ENCODE measurements at regions not wholly inside any gene's neighbourhood (a gene's known extent, or its start where the extent isn't known, plus 50 kb on each side); places are given as distances from the start of the nearest gene placed in this dataset.
"Not testable (repeated sequence)": the region's sequence is repeated elsewhere in the genome, so short reads cannot be mapped to it uniquely, and the experiment has no call there.

DNA sequence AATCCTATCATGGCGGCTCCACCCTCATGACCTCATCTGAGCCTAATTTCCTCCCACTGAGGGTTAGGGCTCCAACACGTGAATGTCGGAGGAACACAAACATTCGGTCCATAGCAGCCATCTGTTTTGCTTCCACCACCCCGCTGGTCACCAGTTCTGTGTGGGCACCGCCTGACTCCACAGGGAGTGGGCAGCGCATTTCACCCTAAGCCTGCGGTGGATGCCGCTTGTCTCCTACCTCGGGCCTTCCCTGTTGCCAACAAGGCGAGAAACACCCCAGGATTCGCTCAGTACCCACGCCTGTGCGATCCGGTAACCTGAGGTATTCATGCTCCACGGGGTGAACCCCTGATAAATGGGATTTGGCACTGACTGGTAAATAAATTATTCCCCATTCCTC lies 95.2 kb upstream of the PPP2R5C start:
- Histone ChIP-seq H3K27me3 (ENCODE audit: control insufficient read depth in 1 of 2, insufficient read depth in 2 of 2, low read length in 2 of 2) (no peaks in the 10 kb centered on the region), H3K27ac (ENCODE audit: low read depth in 2 of 2, low read length in 1 of 2) (no peak overlapping the region), H3K4me3 (ENCODE audit: low read depth in 1 of 2, low read length in 2 of 2) (no peak overlapping the region), H3K9me3 (ENCODE audit: control insufficient read depth in 2 of 2, insufficient read depth in 1 of 2, low read depth in 1 of 2, low read length in 1 of 2) (peaks cover 0 to 3% of the 10 kb centered on the region in 2 donors), H3K4me1 (ENCODE audit: control insufficient read depth in 2 of 2, insufficient read depth in 2 of 2, low read length in 1 of 2) (no peaks in the 10 kb centered on the region), H3K36me3 (ENCODE audit: control insufficient read depth in 2 of 2, insufficient read depth in 2 of 2, low read length in 1 of 2) (no peaks in the 10 kb centered on the region)
- 84 to 85% methylated on average over 16 of the region's 16 CpGs for WGBS, 2 donors

DNA sequence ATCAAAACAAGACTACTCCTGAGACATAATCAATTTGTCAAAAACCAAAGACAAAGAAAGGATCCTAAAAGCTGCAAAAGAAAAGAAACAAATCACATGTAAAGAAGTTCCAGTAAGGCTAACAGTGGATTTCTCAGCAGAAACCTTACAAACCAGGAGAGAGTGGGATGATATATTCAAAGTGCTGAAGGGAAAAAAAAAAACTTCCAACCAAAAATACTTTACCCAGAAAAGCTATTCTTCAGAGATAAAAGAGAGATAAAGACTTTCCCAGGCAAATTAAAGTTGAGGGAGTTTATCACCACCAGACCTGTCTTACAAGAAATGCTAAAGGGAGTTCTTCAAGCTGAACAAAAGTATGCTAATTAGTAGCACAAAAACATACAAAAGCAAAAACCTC lies 91.9 kb upstream of the PPP2R5C start:
- Histone ChIP-seq H3K4me1 (ENCODE audit: control insufficient read depth in 2 of 2, insufficient read depth in 2 of 2, low read length in 1 of 2) (no peaks in the 10 kb centered on the region), H3K27ac (ENCODE audit: low read depth in 2 of 2, low read length in 1 of 2) (no peak overlapping the region), H3K4me3 (ENCODE audit: low read depth in 1 of 2, low read length in 2 of 2) (no peak overlapping the region), H3K27me3 (ENCODE audit: control insufficient read depth in 1 of 2, insufficient read depth in 2 of 2, low read length in 2 of 2) (no peaks in the 10 kb centered on the region), H3K9me3 (ENCODE audit: control insufficient read depth in 2 of 2, insufficient read depth in 1 of 2, low read depth in 1 of 2, low read length in 1 of 2) (peaks cover 0 to 3% of the 10 kb centered on the region in 2 donors), H3K36me3 (ENCODE audit: control insufficient read depth in 2 of 2, insufficient read depth in 2 of 2, low read length in 1 of 2) (no peaks in the 10 kb centered on the region)

DNA sequence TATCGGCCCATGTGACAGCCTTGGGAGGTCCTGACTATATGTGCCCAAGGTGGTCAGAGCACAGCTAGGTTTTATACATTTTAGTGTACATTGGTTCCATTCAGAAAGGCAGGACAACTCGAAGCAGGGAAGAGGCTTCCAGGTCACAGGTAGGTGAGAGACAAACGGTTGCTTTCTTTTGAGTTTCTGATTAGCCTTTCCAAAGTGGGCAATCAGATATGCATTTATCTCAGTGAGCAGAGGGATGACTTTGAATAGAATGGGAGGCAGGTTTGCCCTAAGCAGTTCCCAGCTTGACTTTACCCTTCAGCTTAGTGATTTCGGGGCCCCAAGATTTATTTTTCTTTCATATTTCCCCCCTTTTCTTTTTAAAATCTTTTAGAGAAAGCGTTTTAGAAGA lies 87.6 kb upstream of the PPP2R5C start:
- WGBS, 2 donors: 69 to 70% methylated on average over 5 of the region's 5 CpGs
- Histone ChIP-seq H3K9me3 (ENCODE audit: control insufficient read depth in 2 of 2, insufficient read depth in 1 of 2, low read depth in 1 of 2, low read length in 1 of 2) (no peaks in the 10 kb centered on the region), H3K36me3 (ENCODE audit: control insufficient read depth in 2 of 2, insufficient read depth in 2 of 2, low read length in 1 of 2) (no peaks in the 10 kb centered on the region), H3K27me3 (ENCODE audit: control insufficient read depth in 1 of 2, insufficient read depth in 2 of 2, low read length in 2 of 2) (no peaks in the 10 kb centered on the region), H3K4me1 (ENCODE audit: control insufficient read depth in 2 of 2, insufficient read depth in 2 of 2, low read length in 1 of 2) (no peaks in the 10 kb centered on the region), H3K27ac (ENCODE audit: low read depth in 2 of 2, low read length in 1 of 2) (no peak overlapping the region), H3K4me3 (ENCODE audit: low read depth in 1 of 2, low read length in 2 of 2) (no peak overlapping the region)

DNA sequence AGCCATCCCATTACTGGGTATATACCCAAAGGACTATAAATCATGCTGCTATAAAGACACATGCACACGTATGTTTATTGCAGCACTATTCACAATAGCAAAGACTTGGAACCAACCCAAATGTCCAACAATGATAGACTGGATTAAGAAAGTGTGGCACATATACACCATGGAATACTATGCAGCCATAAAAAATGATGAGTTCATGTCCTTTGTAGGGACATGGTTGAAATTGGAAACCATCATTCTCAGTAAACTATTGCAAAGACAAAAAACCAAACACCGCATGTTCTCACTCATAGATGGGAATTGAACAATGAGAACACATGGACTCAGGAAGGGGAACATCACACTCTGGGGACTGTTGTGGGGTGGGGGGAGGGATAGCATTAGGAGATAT lies 85.7 kb upstream of the PPP2R5C start:
- not testable (repeated sequence) for H3K27ac ChIP-seq (ENCODE audit: low read depth in 2 of 2, low read length in 1 of 2); H3K4me1 ChIP-seq (ENCODE audit: control insufficient read depth in 2 of 2, insufficient read depth in 2 of 2, low read length in 1 of 2); H3K9me3 ChIP-seq (ENCODE audit: control insufficient read depth in 2 of 2, insufficient read depth in 1 of 2, low read depth in 1 of 2, low read length in 1 of 2); H3K36me3 ChIP-seq (ENCODE audit: control insufficient read depth in 2 of 2, insufficient read depth in 2 of 2, low read length in 1 of 2); H3K4me3 ChIP-seq (ENCODE audit: low read depth in 1 of 2, low read length in 2 of 2); H3K27me3 ChIP-seq (ENCODE audit: control insufficient read depth in 1 of 2, insufficient read depth in 2 of 2, low read length in 2 of 2)
- 92 to 97% methylated on average over 1 of the region's 2 CpGs for WGBS, 2 donors

DNA sequence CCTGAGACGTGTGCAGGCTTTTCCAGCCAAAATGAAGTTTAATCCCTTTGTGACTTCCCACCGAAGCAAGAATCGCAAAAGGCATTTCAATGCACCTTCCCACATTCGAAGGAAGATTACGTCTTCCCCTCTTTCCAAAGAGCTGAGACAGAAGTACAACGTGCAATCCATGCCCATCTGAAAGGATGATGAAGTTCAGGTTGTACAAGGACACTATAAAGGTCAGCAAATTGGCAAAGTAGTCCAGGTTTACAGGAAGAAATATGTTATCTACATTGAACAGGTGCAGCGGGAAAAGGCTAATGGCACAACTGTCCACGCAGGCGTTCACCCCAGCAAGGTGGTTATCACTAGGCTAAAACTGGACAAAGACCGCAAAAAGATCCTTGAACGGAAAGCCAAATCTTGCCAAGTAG lies 83.6 kb upstream of the PPP2R5C start:
- not testable (repeated sequence) for H3K36me3 ChIP-seq (ENCODE audit: control insufficient read depth in 2 of 2, insufficient read depth in 2 of 2, low read length in 1 of 2); H3K27me3 ChIP-seq (ENCODE audit: control insufficient read depth in 1 of 2, insufficient read depth in 2 of 2, low read length in 2 of 2); H3K4me3 ChIP-seq (ENCODE audit: low read depth in 1 of 2, low read length in 2 of 2); H3K4me1 ChIP-seq (ENCODE audit: control insufficient read depth in 2 of 2, insufficient read depth in 2 of 2, low read length in 1 of 2); H3K27ac ChIP-seq (ENCODE audit: low read depth in 2 of 2, low read length in 1 of 2); H3K9me3 ChIP-seq (ENCODE audit: control insufficient read depth in 2 of 2, insufficient read depth in 1 of 2, low read depth in 1 of 2, low read length in 1 of 2)
- 75 to 88% methylated on average over 11 of the region's 11 CpGs for WGBS, 2 donors

DNA sequence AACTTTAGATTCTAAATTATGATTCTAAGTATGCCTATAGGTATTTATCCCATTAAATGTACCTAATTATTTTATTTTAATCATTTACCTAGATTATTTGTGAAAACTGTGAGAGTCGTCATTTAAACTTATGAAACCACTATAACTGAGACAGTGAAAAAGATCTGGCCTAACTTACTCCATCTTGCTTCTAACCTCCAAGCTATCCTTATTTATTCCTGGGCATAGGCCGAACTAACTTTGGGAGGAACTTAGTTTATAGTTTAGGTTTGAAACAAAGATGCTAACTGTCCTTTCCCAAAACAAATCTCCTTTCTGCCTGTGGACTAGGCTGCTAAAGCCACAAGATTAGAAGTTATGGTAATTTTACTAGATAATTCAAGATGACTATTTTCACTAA lies 79.7 kb upstream of the PPP2R5C start:
- WGBS, 2 donors: 96 to 98% methylated on average over 2 of the region's 2 CpGs
- no peak overlapping the region for H3K4me3 ChIP-seq (ENCODE audit: low read depth in 1 of 2, low read length in 2 of 2)
- no peaks in the 10 kb centered on the region for H3K9me3 ChIP-seq (ENCODE audit: control insufficient read depth in 2 of 2, insufficient read depth in 1 of 2, low read depth in 1 of 2, low read length in 1 of 2)
- peaks cover 0 to 3% of the 10 kb centered on the region in 2 donors for H3K27me3 ChIP-seq (ENCODE audit: control insufficient read depth in 1 of 2, insufficient read depth in 2 of 2, low read length in 2 of 2)
- H3K36me3 ChIP-seq (ENCODE audit: control insufficient read depth in 2 of 2, insufficient read depth in 2 of 2, low read length in 1 of 2): no peaks in the 10 kb centered on the region
- no peaks in the 10 kb centered on the region for H3K4me1 ChIP-seq (ENCODE audit: control insufficient read depth in 2 of 2, insufficient read depth in 2 of 2, low read length in 1 of 2)
- H3K27ac ChIP-seq (ENCODE audit: low read depth in 2 of 2, low read length in 1 of 2): no peak overlapping the region

DNA sequence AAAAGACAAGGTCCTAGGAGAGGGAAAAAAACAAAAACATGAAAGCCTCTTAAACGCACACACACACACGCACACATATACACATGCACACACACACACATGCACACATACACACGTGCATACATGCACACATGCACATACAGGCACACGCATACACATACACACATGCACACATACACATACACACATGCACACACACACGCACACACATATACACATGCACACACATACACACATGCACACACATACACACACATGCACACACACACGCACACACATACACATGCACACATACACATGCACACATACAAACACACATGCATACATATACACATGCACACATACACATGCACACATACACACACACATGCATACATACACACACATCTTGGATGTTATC lies 78.1 kb upstream of the PPP2R5C start:
- 82% methylated on average over 6 of the region's 6 CpGs for WGBS, 2 donors
- no peaks in the 10 kb centered on the region for H3K36me3 ChIP-seq (ENCODE audit: control insufficient read depth in 2 of 2, insufficient read depth in 2 of 2, low read length in 1 of 2)
- H3K4me3 ChIP-seq (ENCODE audit: low read depth in 1 of 2, low read length in 2 of 2): no peak overlapping the region
- H3K27ac ChIP-seq (ENCODE audit: low read depth in 2 of 2, low read length in 1 of 2): no peak overlapping the region
- peaks cover 0 to 3% of the 10 kb centered on the region in 2 donors for H3K27me3 ChIP-seq (ENCODE audit: control insufficient read depth in 1 of 2, insufficient read depth in 2 of 2, low read length in 2 of 2)
- H3K9me3 ChIP-seq (ENCODE audit: control insufficient read depth in 2 of 2, insufficient read depth in 1 of 2, low read depth in 1 of 2, low read length in 1 of 2): no peaks in the 10 kb centered on the region
- H3K4me1 ChIP-seq (ENCODE audit: control insufficient read depth in 2 of 2, insufficient read depth in 2 of 2, low read length in 1 of 2): no peaks in the 10 kb centered on the region

DNA sequence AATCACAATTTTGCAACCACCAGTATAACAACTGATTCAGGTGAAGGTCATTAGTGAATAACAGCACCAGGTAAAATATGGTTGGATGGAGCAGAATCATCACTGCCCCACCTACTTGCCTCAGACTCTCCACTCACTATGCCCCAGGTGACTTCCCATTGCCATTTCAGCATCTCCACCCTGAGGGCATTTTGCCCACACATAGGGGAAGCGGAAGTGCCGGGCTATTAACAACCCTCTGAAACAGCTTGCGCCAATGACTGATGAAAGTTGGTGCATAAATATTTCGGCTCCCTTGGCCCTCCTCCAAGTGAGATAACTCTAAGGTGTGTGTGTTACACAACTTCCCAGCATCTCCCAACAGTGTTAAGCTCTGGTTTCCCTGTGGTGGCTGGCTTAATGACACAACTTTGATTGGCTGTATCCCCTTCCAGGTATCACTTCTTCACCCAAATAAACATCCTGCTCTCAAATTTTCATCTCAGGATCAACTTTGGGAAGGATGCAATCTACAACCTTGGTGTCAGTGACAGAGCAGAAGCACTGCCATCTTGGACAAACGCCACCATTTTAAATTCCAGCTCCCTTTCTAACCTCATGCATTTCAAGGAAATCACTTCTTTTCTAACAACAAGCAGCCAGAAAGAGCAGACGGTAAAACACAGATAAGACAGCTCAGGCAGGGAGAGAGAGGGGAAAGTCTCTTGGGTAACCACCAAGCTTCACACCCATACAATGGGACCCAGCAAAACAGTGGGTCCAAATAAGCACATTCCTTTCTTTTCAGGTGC lies 73.6 kb upstream of the PPP2R5C start:
- Histone ChIP-seq H3K4me1 (ENCODE audit: control insufficient read depth in 2 of 2, insufficient read depth in 2 of 2, low read length in 1 of 2) (no peaks in the 10 kb centered on the region), H3K9me3 (ENCODE audit: control insufficient read depth in 2 of 2, insufficient read depth in 1 of 2, low read depth in 1 of 2, low read length in 1 of 2) (no peaks in the 10 kb centered on the region), H3K27me3 (ENCODE audit: control insufficient read depth in 1 of 2, insufficient read depth in 2 of 2, low read length in 2 of 2) (peaks cover 0 to 3% of the 10 kb centered on the region in 2 donors), H3K36me3 (ENCODE audit: control insufficient read depth in 2 of 2, insufficient read depth in 2 of 2, low read length in 1 of 2) (no peaks in the 10 kb centered on the region), H3K4me3 (ENCODE audit: low read depth in 1 of 2, low read length in 2 of 2) (no peak overlapping the region), H3K27ac (ENCODE audit: low read depth in 2 of 2, low read length in 1 of 2) (no peak overlapping the region)
- WGBS, 2 donors: 63 to 69% methylated on average over 6 of the region's 6 CpGs

DNA sequence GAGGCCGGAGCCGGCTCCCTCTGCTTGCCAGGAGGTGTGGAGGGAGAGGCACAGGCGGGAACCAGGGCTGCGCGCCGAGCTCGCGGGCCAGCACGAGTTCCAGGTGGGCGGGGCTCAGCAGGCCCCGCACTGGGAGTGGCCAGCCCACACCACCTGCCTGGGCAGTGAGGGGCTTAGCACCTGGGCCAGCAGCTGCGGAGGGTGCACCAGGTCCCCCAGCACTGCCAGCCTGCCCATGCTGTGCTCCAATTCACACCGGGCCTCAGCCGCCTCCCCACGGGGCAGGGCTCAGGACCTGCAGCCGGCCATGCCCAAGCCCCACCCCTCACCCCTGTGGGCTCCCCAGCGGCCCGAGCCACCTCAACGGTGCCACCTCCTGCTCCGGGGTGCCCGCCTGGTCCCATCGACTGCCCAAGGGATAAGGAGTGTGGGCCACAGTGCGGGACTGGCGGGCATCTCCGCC lies 72.4 kb upstream of the PPP2R5C start:
- WGBS, 2 donors: 94 to 97% methylated on average over 25 of the region's 25 CpGs
- Histone ChIP-seq H3K9me3 (ENCODE audit: control insufficient read depth in 2 of 2, insufficient read depth in 1 of 2, low read depth in 1 of 2, low read length in 1 of 2) (no peaks in the 10 kb centered on the region), H3K27me3 (ENCODE audit: control insufficient read depth in 1 of 2, insufficient read depth in 2 of 2, low read length in 2 of 2) (peaks cover 0 to 3% of the 10 kb centered on the region in 2 donors), H3K36me3 (ENCODE audit: control insufficient read depth in 2 of 2, insufficient read depth in 2 of 2, low read length in 1 of 2) (no peaks in the 10 kb centered on the region), H3K27ac (ENCODE audit: low read depth in 2 of 2, low read length in 1 of 2) (no peak overlapping the region), H3K4me3 (ENCODE audit: low read depth in 1 of 2, low read length in 2 of 2) (no peak overlapping the region), H3K4me1 (ENCODE audit: control insufficient read depth in 2 of 2, insufficient read depth in 2 of 2, low read length in 1 of 2) (no peaks in the 10 kb centered on the region)

DNA sequence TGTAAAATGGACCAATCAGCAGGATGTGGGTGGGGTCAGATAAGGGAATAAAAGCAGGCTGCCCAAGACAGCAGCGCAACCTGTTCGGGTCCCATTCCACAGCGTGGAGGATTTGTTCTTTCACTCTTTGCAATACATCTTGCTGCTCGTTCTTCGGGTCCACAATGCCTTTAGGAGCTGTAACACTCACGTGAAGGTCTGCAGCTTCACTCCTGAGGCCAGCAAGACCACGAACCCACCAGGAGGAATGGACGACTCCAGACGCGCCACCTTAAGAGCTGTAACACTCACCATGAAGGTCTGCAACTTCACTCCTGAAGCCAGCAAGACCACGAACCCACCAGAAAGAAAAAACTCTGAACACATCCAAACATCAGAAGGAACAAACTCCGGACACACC lies 71.5 kb upstream of the PPP2R5C start:
- not testable (repeated sequence) for H3K27me3 ChIP-seq (ENCODE audit: control insufficient read depth in 1 of 2, insufficient read depth in 2 of 2, low read length in 2 of 2); H3K4me3 ChIP-seq (ENCODE audit: low read depth in 1 of 2, low read length in 2 of 2); H3K4me1 ChIP-seq (ENCODE audit: control insufficient read depth in 2 of 2, insufficient read depth in 2 of 2, low read length in 1 of 2); H3K27ac ChIP-seq (ENCODE audit: low read depth in 2 of 2, low read length in 1 of 2); H3K9me3 ChIP-seq (ENCODE audit: control insufficient read depth in 2 of 2, insufficient read depth in 1 of 2, low read depth in 1 of 2, low read length in 1 of 2); H3K36me3 ChIP-seq (ENCODE audit: control insufficient read depth in 2 of 2, insufficient read depth in 2 of 2, low read length in 1 of 2)
- WGBS, 2 donors: 90 to 93% methylated on average over 12 of the region's 12 CpGs
